Testis (tissue), 2 donors: ENCODE measurements at regions not wholly inside any gene's neighbourhood (a gene's known extent, or its start where the extent isn't known, plus 50 kb on each side); places are given as distances from the start of the nearest gene placed in this dataset.
"Not testable (repeated sequence)": the region's sequence is repeated elsewhere in the genome, so short reads cannot be mapped to it uniquely, and the experiment has no call there.

Experiments
- CTCF ChIP-seq, 3 experiments: fragments of 450-650 bp in 2 of 3; fragments of 200-600 bp in 1 of 3; sonication (generic) in 1 of 3; IDR thresholded peaks; one replicate each; pipeline ENCODE4 v1.5.1; 2016 to 2019; ENCODE audit warnings: antibody characterized with exemption in 3 of 3, mild to moderate bottlenecking in 2 of 3, moderate library complexity in 1 of 3
- POLR2A ChIP-seq: fragments of 450-650 bp; IDR thresholded peaks from one replicate; pipeline ENCODE4 v1.6.1; 2017; ENCODE audit warnings: antibody characterized with exemption, mild to moderate bottlenecking, moderate library complexity

- not testable (repeated sequence) for TF ChIP-seq CTCF (IDR thresholded peaks at IDR 0.05); POLR2A
These were observed 84.5 kb downstream of the IDS start for GRCh38 chrX:149420566-149420965.
